ENCODE measurements at regions not wholly inside any gene's neighbourhood (a gene's known extent, or its start where the extent isn't known, plus 50 kb on each side); places are given as distances from the start of the nearest gene placed in this dataset.

DNA sequence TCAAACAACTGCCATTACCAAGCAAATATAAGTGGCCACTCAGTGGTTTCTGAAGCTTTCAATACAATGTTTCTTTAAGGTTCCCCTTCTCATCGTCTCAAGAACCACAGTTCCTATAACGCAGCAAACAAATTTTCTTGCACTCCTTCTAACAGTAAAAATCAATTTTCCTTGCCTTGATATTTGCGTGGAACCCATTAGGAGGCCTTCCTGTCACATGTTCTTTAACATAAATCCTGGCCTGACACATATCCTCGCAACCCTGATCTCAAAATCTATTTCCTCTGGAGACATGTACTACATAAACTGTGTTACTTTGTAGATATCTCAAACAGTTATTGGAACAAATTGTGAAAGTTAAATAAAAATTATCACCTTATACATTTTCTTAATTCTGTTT is 65.9 kb upstream of the MANEA start:
- DNase-seq = no peak

DNA sequence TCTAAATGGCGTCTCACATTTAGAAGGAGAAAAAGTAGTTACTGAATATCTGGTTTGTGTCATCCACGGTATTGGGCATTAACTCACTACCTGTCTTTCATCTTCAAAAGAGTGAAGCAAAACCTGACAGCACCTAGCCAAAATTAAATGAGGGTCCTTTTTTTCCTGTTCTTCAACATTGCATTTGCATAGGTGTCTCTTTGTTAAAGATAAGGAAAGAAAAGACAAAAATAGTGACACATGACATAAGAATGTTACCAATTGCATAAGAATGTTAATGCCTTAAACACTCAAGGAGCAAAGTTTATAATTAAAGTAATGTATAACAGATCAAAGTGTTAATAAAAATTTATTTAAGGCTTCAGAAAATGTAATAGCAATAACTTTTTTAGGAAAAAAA is 61.4 kb upstream of the MANEA start:
- no peak for DNase-seq

DNA sequence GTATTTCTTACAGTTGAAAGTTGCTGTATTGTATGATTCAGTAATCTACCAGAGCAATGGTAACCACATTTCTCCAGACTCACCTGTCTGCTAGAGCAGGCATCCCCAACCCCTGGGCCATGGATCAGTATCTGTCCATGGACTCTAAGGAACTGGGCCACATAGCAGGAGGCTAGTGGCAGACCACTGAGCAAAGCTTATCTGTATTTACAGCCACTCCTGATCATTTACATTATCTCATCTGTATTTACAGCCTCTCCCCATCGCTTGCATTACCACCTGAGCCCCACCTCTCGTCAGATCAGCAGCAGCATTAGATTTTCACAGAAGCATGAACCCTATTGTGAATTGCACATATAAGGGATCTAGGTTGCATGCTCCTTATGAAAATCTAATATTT is 60.3 kb upstream of the MANEA start:
- no peak for DNase-seq

DNA sequence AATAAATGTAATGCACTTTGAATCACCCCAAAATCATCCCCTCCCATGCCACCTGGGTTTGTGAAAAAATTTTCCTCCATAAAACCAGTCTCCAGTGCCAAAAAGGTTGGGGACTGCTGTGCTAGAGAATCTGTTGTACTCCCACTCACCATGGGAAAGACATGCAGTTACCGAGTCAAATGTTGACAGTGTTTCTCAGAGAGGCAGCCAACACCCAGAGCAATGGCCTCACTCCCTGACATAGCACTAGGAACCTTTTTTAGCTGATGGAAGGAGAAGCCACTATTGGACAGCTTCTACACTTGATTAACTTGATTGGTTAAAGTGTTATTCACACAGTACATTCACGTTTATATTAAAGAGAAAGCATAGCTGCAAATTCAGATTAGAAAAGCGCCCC is 59.8 kb upstream of the MANEA start:
- no peak for DNase-seq

DNA sequence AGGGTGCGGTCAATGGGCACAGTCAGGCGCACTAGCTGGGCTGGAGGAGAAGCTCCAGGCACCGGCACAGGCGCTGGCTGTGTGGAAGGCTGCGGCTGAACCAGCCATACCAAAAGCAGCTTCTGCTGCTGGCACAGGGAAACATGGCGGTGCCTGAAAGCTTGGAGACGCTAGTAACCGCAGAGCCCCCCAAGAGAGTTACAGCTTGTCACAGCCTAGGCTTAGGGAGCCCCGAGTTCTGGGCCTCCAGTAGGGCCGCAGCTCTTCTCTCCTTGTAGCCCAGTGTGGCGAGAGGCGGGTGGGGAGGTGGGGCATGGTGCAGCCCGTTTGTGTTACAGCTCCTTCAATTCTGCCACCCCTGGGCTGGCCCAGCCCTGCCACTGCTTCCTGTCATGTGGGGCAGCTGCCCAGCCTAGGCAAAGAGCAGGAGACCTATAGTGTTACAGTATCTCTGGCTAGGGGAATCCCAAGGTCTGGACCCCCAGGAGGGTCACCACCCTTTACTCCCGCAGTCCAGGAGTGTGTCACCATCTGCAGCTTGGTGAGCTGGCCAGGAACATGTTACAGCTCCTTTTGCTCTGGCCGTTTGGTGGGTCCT is 58.6 kb upstream of the MANEA start:
- DNase-seq = no peak

DNA sequence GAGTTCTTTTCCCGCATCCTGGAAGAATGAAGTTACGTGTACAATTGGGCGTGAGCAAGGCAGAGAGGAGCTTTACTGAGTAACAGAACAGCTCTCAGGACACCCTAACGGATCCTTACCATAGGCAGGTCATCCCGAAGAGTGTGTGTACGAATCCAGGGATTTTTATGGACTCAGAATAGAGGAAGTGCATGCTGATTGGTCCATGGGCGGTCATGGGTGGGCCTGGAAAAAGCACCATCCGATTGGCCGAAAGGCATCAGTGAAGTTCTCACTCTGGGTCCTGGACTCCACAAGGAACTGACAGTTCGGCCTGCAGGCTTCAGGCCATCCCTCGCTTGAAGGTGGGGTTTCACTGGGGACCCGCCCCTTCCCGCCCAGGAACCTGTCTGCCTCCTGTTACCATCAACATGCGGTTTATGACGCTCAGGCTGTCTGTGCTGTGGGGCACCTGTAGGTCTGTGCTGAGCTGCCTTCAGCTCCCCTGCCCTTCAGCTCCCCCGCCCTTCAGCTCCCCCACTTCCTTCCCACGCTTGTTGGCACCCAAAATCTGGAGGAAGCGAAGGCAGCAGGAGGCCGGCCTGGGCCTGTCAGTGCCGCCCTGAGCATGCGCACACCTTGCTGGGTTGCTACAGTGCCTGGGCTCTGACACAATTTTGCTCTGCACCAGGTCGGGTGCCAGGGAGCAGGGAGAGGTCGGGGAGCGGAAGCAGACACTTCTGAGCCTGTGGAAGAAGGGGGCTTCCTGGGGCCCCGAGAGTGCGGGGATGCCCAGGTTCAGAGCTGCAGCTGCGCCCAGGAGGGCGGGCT is 57.9 kb upstream of the MANEA start:
- DNase-seq = no peak

DNA sequence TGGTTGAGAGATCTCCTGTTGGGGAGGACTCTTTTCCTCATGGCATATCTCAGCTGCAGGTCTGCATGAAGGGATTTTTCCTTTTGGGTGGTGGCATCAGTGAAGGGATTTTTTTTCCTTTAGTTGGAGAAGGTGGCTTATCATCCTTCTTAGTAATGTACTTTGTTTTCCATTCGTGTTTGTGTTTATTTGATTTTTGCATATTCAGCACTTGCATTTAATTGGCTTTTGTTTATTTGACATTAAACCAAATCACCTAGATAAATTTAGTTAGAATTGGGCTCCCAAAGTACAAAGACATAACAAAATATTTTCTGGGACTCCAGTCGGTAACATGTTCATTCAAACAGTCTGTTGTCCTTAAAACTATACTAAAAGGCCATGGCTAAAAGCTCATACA is 56.2 kb upstream of the MANEA start:
- no peak for DNase-seq

All from fibroblast of skin of scalp (primary cell).